IPS-NIHi11 (cell line): ENCODE measurements at regions not wholly inside any gene's neighbourhood (a gene's known extent, or its start where the extent isn't known, plus 50 kb on each side); places are given as distances from the start of the nearest gene placed in this dataset.
A peak's percentile ranks its signal among the peaks of the same experiment; 100 is the strongest.

Experiments used
- DNase-seq: peaks from one replicate; pipeline ENCODE4 v3.0.0; 2012; ENCODE audit warnings: mixed read lengths, low spot score

DNA sequence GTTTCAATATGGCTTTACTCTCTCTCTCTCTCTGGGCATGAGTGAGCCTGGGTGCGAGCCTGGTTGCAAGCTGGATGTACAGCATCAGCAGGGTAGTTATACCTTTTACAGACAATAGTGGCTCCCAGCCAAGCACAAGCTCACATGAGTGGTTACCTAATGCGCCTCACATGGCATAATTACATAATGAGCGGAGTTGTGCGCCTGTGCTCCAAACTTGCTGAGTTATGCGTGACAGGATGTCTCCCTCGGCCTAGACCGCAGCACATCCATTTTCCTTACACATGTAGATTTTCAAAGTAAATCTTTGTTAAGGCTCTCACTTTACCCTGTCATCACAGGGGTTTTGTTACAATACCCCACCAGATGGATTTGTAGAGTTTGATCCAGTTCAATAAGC, 233.5 kb upstream of the WWC1 start:
- DNase-seq, result no peak

DNA sequence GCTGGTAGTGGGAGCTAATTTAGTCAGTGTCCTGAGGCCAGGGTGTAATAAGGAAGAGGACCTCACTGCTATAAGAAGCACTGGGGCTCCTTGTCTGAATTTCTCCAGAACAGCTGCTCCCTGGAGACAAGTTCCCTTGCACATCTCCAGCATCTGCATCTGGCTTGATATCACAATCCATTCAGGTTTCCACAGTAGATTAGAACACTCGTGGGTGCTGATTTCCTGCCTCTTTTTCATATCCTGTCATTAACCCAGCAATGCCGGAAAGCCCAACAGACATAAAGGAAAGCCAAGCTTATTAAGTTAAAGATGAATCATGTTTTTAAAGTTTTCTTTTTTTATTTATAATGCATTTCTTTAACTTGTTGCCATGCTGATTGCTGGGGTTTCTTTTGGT, 232.3 kb upstream of the WWC1 start:
- no peak for DNase-seq

DNA sequence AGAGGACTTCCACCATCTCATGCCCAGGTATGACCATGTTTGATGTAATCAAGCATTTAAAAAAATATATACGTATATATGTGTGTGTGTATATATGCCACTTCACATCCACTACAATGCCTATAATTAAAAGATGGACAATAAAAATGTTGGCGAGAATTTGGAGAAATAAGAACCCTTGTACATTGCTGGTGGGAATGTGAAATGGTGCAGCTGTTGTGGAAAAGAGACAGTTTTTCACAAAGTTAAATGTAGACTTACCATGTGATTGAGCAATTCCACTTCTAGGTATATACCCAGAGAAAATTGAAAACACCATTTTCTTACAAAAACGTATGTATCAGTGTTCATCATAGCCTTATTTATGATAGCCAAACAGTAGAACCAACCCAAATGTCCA, 229.2 kb upstream of the WWC1 start:
- no peak for DNase-seq

GRCh38 chr5:168064457-168064856, 227.0 kb upstream of the WWC1 start:
- no peak for DNase-seq

DNA sequence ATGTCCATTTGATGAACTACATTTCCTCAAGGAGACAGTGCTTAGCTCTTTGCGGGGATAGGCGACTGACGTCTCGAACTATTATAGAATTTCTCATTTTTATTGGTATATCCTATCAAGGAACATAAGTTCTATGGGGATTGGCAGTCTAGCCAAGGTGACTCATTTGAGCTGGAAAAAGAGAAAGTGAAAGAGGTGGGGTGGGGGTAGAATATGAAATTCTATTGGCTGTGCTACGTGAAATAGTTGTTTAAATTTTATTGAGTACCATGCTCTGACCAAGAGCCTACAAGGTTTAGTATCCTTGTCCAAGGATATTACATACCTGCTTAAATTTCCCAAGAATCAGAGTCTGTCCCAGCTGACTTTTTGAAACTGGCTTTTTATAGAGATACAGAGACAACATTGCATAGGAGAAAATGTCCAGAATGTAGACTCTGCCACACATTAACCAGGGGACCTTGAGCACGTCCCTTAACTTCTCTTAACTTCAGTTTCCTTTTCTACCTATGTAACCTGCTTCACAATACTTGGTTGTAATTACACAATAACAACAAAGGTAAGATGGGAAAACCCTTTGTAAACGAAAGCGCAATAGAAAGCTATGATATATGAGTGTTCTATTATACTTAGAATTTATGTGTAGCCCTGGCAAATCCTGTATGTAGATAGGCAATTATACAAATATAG, 226.4 kb upstream of the WWC1 start:
- DNase-seq, result no peak

GRCh38 chr5:168066536-168067208, 224.8 kb upstream of the WWC1 start:
- no peak for DNase-seq

GRCh38 chr5:168070761-168071160, 220.7 kb upstream of the WWC1 start:
- DNase-seq, result no peak

GRCh38 chr5:168072665-168073064, 218.8 kb upstream of the WWC1 start:
- DNase-seq, result no peak

GRCh38 chr5:168073311-168073710, 218.1 kb upstream of the WWC1 start:
- DNase-seq, result no peak

DNA sequence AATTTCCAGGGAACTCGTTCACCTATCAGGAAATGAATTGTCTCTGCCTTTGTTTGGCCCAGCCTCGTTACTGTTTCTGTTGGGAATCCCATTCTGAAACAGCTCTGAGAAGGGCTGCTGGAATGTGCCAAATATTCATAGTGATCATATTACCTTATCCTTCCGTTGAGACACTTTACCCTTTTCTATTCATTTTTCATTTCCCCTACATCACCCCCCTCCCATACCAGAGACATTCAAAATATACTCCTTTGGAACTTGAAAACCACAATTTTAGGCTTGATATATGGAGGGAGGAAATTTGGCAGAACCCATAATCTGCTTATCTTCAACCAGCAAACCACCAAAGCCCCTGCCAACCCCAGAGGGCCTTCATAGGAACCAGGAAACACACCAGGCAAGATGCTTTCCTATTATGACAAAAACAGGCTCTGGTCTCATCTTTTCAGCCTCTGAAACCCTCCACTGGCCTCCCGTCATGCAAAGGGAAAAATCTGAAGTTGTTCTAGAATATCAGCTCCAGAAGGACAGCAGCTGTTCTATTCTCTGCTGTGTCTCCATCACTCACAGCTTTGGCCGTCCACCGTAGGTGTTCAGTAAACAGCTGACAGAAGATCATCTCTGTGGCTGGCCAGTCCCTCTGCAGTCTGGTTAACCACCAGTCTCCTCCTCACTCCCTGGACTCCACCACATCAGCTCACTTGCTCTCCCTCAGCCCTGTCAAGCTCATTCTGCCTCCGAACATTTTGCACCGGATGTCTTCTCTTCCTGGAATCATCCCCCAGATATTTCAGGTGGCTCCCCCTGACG, 217.2 kb upstream of the WWC1 start:
- no peak for DNase-seq

DNA sequence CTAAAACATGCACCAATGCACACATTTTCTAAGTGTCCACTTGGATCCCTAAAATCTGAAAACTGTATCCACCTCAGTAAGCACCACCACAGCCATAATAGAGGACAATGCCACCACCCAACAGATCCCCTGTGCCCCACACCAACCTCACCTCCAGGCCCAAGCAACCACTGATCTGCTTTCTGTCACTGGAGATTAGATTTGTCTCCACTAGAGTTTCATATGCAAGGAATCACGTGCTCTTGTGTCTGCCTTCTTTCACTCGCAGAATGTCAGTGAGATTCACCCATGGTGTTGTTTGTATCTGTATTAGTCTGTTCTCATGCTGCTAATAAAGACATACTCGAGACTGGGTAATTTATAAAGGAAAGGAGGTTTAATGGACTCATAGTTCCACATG, 216.1 kb upstream of the WWC1 start:
- DNase-seq, result no peak

DNA sequence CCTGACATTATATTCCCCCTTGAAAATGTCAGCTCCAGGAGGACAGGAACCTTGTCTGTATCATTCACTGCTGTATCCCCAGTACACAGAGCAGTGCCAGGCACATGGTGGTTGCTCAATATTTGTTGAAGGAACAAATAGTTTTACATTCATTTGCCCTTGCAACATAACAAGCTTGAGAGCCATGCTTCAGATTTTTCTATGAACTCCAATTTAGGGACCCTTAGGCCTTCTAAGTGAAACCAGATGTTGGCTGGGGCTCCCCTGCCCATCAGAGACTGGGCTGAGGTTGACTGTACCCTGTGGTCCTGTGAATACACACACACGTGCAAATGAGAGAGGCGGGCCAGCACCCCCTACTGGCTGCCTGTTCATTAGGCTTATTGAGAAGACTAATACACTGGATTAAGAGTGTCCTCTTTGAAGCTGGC, 214.9 kb upstream of the WWC1 start:
- peak; percentile 60 for DNase-seq

- no peak for DNase-seq
These were observed 206.0 kb upstream of the WWC1 start for GRCh38 chr5:168085261-168086031.

DNA sequence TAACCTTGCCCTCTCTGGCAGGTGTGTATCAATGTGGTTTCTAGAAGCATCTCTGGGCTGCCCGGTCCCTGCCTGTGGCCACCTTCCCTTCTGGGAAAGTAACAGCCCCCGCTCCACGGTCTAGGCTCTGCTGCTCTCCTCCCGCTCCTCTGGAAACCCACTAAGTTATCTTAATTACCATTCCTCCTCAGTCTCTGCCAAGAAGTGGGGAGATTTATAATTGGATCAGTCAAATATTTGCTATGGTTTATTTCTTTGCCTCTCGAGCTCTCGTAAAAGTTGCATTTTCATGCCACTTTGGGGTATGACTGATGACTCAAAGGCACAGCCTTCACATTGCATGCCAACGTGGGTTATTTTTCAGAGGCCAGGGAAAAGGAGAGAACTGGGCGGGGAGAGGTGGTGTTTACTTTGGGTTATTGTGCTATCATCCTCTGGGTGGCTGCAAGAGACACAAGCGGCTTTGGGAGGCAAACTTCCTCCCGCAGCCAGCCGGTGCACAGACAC, 205.3 kb upstream of the WWC1 start:
- DNase-seq, result peak; percentile 46

DNA sequence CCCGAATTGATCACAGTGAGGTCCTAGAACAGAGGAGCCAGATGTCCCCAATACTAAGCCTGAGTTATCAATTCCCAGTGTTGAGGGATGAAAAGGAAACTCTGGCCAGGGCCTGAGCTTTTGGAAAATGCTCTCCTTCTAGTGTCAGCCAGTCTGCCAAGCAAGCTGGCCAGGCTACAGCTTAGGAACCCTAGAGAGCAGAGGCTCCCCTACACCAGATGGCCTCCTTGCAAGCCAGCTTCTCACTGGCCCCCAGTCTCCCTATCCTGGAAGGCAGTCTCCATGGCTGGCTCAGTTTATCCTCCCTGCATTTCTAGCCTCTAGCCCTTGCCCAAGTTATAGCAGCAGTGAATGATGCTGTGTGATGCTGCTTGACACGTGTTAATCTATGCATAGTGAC, 204.7 kb upstream of the WWC1 start:
- DNase-seq, result no peak

GRCh38 chr5:168088410-168089173, 202.9 kb upstream of the WWC1 start:
- DNase-seq, result no peak

DNA sequence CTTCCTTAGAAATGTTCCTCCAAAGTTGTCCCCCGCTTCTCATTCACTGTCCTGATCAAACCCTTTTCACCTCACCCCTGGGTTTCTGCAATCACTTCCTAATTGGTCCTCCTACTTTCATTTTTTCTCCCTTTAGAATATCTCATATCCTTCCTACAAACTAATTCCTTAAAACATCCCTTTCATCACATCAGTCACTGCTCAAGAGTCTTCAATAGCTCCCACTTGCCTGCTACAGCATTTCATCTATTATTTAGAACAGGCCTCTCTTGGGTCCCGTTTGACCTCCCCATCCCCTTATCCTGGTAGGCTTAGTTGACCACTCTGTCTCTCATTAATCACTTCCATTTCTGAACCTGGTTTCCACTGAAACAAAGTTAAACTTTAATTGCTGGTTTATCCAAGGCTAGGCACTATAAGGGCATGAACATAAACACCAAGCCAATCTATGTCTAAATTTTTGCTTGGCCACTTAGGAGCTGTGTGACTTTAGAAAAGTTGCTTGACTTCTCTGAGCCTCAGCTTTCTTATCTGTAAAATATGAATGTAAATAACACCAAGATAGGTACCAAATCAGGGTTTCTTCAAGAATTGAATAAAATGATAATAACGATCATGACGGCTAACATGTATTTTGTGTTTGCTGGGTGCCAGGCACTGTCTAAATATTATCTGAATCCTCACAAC, 202.1 kb upstream of the WWC1 start:
- no peak for DNase-seq

DNA sequence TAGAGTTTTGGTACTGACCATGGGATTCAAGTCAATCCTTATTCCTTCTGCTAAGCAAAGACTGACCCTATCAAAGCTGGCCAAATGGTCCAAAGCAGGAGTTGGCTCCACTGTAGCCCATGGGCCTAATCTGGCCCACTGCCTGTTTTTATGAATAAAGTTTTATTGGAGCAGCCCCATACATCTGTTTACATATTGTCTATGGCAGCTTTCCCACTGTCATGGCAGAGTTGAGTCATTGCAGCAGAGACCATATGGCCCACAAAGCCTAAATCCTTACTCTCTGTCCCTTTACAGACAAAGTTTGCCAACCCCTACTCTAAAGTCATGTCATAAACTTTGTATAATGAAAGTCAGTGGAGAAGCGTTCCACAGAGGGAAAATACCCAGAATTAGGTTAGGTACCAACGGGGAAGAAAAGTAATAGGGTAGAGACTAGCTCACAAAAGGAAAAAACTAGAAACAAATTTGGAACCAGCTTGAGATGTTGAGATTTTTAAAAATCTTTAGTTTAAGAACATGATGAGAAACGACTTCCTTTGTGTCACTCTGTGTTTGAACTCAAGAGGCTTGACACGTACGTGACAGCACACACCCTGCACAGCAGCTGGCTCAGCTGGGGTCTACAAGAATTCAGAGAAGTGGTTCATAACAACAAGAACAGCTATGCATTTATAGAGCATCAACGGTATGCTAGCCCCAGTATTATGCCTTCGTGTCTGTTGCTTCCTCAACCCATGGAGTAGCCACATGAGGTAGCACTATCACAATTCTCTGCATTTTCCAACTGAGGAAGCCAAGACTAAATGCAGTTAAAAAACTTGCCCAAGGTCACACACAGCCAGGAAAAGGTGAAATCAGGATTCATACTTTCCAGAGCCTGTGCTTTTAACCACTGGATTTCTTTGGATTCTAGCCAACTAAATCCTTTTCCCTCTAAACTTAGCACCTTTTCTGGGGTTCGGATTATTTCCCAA, 198.9 kb upstream of the WWC1 start:
- DNase-seq, result no peak

- no peak for DNase-seq
These were observed 198.1 kb upstream of the WWC1 start for GRCh38 chr5:168093200-168093910.
